GM19023 (cell line): ENCODE measurements at regions not wholly inside any gene's neighbourhood (a gene's known extent, or its start where the extent isn't known, plus 50 kb on each side); places are given as distances from the start of the nearest gene placed in this dataset.
"Not testable (repeated sequence)": the region's sequence is repeated elsewhere in the genome, so short reads cannot be mapped to it uniquely, and the experiment has no call there.

ENCODE experiments used
- ATAC-seq: cut with Tn5 transposase; IDR thresholded peaks from one replicate; pipeline ENCODE4 v1.9.1; 2021; ENCODE audit warnings: mild to moderate bottlenecking, moderate library complexity; ENCODE audit not compliant: unreplicated experiment

DNA sequence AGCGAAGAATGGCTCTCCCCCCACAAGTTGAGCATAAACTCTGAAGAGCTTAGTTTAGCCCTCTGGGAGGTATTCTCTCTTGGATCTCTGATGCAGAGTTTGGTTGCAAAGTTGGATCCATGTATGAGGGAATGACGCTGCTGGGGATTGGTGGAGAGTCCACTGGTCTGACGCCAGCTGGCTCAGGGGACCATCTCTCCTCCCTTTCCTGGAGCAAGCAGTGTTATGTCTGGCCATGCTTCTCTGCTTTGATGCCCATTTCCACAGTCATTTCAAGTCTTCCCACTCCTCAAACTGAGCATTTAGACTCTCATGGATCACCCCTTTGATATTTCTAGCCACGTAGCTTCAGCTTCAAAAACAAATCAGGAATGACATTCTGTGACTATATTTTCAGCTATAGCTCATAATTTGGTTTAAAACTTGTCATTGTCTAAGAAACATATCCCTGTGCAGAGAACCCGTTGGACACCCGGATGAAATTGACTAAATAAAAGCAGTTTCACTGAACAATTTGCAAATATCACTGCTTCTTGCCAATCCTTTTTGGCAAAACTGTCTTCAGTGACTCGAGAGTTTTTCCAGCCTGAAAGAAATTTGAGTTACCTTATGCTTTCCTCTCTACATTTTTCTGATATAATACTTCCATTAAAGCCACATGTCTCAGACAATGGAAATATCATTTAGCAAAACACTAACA is 193.4 kb upstream of the CDH11 start:
- no peak for ATAC-seq

DNA sequence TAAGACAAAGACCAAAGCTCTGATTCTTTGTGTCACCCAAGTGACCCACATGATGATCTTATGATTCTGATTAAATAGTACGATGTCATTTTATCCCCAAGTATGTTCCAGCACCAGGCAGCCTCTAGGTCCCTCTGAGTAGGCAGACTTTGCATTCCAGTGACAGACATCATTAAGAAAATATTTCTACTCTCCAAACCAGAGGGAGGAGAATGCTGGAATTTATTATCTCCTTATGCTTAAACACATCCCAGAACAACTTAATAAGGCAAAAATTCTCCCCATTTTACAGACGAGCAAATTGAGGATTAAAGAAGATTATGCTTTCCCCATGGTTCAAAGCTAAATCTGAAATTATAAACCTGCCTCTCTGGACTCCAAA is 192.8 kb upstream of the CDH11 start:
- no peak for ATAC-seq

DNA sequence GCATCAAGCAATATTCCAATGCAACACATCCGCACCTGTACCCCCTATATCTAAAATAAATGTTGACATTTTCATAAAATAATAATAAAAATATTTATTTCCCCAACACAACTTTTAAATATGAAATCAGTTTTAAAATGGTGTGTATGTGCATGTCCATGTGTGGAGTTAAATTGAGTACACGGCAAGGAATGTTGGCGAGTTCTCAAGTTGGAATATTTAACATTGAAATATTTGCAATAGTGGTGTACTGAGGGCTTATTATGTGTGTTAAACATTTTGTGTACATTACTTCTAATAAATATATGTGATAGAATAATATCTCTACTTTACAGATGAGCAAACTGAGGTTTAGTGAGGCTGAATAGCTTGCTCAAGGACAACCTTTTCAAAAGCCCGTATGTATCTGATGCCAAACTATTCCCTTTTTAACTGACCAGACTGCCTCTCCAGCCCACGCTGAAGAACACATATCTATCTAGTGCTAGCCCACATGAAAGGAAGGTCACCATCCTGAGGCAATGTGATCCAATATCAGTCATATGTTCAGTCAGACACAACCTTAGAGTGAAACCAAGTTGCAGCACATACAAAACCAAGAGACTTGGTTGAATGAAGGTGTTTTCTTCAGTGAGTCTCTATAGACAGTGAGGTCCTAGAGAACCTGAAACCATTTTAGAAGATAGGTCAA is 192.2 kb upstream of the CDH11 start:
- no peak for ATAC-seq

DNA sequence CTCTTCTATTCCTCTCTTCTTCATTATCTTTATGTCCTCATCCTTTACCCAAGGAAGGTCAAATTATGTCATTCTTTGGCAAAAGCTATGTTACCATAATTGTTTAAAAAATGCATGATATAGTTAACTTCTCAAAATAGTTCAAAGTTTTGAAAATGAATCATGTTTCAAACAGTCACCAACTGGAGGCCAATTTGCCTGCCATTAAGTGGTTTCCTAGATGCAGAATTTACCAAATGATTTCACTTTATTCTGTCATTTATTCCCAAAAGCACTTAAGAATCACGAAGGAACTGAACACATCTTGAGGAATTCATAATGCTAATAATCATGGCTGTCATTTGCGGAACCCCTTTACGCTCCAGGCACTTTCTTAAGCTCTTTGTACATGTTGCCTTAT is 190.9 kb upstream of the CDH11 start:
- ATAC-seq = no peak

DNA sequence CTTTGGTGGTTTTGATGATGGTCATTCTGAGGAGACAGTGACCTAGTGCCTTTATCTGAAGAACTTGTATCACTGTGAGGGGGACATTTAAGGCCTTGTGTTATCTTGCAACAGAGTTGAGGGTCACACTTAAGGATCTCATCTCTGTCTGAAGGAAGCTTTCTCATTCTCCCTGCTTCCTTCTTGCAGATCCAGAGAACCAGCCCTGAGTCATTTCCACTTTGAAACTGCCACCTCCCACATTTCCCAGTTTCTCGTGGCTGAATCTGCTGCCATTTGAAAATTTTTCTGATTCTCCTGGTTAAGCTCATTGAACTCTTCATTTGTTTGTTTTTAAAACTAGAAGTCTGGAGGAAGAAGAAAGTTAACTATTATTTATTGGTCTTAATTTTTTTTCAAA is 190.2 kb upstream of the CDH11 start:
- ATAC-seq = no peak

DNA sequence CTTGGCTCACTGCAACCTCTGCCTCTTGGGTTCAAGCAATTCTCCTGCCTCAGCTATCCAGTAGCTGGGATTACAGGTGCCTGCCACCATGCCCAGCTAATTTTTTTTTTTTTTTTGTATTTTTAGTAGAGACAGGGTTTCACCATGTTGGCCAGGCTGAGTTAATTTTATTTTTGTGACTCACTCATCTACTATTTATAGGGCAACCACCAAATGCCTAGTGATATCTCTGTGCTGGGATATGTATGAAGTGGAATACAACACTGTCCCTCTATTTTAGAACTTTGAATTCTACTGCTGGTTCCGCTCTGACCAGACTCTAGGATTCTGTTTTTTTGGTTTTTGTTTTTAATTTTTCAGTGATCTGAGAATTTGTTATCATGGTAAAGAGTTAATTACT is 188.6 kb upstream of the CDH11 start:
- not testable (repeated sequence) for ATAC-seq

DNA sequence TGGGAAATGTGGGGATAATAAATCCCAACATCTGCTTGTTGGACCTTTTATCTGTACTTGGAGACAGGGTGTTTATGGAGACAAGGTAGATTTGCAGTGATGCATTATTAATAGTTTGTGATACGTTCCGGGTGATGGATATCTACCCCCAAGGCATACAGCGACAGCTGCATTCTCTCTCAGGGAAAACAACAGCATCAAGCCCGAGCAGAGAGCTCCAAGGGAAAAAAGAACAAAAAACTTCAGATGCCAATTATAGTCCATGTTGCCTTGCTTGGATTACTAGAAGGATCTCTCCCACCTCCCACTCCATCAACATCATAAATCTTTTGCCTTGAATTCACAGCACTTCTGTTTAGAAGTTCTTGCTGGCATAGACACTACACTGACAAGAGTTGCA is 187.5 kb upstream of the CDH11 start:
- ATAC-seq = no peak

DNA sequence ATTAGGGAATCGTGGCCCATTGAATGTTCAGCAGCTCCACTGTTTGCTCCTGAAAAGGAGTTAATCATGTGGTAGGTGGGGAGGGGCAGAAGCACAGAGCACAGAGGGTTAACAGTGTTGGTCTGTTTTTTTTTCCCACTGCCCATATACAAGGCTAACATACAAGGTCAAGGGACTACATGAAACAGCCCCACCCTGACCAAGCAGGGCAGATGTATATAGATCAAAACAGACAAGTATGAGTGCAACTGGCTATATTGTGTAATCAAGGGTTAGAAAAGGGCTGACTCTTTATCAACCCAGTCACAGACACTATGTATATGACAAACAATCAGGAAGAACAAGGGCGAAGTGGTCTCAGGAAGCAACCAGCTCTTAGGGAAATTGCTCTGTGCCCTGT is 186.6 kb upstream of the CDH11 start:
- ATAC-seq = no peak

DNA sequence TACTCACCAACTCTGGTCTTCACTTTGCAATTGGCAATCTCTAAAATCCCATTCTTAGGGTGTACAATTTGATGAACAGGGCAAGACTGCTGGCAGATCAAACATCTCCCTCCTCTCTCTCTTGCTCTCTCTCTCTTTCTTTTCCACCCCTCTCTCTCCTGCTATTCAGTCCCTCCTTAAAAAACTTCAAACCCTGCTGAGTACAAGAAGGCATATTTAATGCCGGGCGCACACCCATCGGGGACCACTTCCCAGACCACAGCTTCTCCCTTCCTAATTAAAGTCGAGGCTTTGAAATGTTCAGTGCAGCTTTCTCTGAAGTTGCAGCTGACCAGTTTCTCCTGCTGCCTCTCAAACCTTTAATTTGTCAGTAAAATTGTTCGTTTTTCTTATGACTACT is 185.4 kb upstream of the CDH11 start:
- ATAC-seq = no peak

DNA sequence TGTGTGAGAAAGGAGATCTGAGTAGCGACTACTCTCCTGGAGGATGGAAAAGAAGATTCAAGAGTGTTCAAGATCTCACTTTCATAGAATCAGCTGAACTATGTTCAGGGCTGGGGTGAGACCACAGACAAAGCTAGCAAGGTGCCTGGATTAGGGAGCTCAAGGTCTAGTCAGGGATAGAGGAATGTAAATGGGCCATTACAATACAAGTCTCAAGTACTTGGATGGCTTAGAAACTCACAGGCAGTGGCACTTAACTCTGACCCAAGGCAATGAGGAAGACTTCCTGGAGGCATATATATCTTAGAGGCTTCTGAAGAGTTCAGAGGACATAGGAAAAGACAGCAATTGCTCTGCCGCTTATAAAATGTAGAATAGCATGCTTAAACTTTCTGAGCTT is 184.9 kb upstream of the CDH11 start:
- no peak for ATAC-seq

DNA sequence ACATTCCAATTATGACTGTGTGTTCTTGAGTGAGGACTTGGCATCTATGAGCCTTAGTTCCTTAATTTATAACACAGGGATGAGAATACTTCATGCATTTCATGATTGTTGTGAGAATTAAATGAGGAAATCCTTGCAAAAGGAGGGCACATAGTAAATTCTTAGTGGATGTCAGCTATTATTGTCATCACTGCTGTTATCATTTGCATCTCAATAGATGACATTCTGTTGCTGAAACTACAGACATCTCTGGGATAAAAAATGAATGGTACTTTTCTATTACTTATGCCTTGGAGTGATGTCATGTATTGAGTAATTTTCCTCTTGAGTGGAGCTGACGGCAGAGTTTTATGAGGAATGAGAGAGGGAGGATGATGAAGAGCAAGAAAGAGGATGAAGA is 184.4 kb upstream of the CDH11 start:
- no peak for ATAC-seq

DNA sequence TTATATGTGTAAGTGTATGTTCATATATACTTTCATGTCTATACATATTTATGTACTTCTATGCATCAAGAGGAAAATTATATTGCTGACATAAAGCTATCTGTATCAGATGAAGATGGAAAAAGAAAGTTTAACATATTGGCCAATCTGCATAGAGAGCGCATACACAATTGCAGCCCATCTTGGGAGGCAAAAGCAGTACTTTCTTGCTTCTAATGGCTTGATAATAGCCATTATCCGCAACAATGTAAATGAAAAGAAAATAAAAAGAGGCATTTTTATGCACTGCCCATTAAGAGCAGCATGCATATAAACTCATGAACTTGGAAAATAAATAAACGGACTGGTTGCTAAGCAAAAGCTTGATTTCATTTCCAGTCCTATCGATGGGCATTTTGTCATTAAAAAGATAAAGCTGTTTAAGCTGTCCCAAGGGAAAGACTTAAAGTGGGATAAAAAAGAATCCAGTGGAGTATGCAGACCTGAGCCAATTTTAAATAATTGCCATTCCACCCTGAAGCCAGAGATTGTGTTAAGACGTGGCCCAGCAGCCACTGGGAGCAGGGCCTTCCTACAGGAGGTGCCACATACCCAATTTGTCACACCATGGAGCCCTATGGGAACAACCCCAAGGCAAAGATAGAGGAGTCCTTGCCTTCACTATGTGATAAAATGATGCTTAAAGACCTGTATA is 183.6 kb upstream of the CDH11 start:
- ATAC-seq = no peak

DNA sequence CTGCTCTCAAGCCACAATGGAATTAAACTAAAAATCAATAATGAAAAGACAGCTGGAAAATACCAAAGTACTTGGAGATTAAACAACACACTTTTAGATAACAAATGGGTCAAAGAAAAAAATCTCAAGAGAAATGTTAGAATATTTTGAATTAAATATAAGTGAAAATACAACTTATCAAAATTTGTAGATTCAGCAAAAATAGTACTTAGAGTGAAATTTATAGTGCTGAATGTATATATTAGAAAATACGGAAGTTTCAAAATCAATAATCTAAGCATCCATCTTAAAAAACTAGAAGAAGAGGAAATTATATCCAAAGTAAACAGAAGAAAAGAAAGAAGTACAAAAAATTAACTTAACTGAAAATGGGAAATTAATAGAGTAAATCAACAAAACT is 179.2 kb upstream of the CDH11 start:
- no peak for ATAC-seq

DNA sequence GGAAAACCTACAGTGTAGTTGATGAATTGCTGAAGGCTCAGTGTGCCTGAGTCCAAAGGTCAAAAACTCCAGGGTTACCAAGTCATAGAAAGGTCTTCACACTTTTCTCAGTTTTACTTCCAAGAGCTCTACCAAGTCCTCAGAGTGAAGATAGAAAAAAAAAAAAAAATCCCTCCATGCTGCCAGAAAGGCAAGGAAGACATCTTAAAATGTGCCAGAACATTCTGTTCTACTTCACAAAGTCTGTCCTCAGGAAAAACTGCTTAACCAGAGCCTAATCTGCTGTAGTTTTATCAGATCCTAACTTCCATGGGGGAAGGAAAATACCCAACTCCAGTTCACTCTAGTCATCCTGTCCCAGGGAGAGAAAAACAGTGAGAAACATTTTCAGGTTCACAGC is 175.6 kb upstream of the CDH11 start:
- ATAC-seq = no peak

DNA sequence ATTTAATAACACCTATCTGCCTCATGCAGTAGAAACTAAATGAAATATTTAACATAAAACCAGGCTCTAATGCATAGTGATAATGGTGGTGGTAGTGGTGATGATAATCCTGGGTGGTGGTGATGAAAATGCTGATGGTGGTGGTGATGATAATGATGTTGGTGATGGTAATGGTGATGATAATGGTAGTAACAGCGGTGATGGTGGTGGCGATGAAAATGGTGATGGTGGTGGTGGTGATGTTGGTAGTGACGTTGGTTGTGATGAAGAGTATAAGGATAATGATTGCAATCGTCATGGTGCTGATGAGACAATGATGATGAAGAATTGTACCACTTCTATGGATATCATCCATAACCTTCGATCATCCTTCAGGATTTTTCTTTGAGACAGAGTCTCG is 173.7 kb upstream of the CDH11 start:
- ATAC-seq = no peak

DNA sequence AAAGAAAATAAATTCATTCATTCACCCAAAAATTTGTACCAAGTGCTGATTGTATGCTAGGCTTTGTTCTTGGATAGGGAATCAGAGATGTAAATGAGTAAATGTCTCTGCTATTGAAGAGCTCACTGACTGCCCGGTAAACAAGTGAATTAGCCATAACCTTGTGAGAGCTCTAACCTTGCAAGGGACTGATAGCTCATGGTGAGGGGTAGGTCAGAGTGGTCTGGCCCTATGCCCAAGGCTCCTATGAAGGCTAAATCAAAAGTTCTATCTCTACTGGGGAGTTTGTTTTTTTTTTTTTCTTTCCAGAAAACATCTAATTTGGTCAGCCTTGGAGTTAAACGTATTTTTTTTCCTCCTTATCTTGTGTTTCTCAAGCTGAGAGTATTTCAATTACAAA is 172.8 kb upstream of the CDH11 start:
- no peak for ATAC-seq

DNA sequence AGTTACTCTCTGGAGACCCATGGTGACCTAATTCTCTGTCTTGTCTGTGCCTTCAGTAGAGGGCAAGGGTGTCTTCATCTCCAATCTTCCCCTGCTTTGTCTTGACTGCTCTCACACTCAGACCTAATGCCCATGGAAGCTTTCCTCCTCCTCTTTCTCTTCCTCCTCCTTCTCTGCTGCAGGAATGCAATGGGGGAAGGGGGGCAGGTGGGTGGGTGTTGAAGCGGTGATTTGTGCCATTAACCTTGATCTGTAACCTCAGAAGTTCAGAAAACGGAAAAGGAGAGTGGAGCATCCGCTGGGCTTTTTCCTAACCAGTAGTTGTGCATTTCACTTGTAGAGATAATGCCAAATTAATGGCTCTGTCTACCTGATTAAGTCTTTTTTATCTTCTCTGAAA is 172.3 kb upstream of the CDH11 start:
- ATAC-seq = no peak

DNA sequence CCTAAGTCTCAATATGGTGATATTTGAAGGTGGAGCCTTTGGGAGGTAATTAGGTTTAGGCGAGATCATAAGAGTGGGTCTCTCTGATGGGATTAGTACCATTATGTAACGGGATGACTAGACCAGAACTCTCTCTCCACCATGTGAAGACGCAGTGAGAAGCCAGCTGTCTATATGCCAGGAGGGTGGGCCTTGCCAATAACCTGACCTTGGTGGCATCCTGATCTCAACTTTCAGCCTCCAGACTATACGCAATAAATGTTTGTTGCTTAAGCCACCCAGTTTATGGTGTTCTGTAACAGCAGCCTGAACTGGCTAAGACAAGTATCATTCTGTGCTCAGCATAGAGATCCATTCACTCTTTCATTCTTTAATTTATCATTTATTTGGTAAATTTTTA is 167.2 kb upstream of the CDH11 start:
- no peak for ATAC-seq

DNA sequence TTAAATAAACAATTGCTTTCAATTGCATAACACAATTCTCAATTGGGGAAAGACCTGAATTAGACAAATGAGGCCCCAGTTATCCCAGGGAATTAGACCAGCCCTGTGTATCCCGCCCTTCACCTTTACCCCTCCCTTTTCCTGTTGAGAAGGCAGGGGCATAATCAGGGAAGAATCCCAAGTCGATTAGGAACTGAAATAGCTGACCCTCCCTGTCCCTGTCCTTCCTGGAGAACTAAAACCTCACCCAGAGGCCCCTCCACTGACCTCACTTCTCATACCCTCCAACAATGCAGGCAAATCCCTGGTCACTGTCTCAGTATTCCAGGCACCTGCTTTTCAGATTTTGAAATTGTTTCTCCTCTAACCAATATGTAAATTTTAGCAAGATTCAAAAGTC is 165.4 kb upstream of the CDH11 start:
- no peak for ATAC-seq

DNA sequence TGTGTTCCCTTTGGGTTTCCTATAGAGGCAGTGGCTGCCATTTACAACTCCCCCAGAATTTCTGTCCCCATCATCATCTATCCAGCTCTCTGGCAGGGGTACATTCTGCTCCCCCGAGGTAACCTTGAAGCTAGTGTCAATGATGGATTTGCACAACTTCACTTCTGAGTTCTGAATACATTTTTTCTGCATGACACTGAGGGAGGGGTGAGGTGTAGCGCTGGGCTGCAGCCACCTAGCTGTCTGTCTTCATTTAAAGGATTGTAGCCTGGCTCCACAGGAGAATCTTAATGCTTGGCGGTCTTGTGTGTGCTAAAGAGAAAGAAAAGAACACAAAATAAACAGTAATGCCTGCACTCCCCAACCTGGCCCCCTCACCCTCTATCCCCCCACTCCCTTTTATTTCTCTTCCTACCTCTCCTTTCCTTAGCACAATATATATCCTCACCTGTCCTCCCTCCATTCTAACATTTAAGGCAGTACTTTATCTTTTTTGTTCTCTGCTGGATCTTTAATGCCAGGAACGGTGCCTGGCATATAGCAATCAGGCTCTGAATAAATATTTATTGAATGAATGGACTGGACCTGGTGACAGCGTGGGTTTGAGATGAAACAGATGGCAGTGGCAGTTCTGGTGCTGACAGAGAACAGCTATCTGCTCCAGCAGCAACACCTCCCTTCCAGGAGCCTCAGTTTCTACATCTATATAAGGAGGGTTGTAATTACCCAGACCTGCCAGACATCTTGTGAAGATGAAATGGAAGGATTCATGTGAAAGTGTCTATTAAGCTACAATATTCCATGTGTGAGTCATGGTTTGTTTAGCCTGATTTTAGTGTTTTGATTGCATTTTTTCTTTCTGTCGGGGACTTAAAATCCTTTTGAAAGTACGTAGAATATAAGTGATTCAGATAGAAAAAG is 163.5 kb upstream of the CDH11 start:
- ATAC-seq = no peak

DNA sequence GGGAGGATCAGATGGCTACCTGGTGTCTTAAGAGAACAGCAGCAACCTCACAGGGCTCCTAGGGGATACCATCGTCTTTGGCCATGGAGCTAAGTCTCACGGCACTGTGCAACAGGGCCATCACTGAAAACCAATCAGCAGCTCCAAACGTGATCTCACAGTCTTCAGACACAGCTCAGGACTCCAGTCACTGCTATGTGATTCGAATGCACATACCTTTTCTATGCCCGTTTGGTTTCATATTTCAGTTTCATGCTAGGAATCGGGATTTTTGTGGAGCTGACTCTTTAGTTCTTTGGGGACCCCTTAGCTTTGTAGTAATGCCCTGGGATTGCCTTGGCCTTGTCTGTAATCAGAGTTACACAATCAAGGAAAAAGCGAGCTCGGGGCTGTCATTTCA is 162.8 kb upstream of the CDH11 start:
- no peak for ATAC-seq
